ENCODE measurements at regions not wholly inside any gene's neighbourhood (a gene's known extent, or its start where the extent isn't known, plus 50 kb on each side); places are given as distances from the start of the nearest gene placed in this dataset.
"Not testable (repeated sequence)": the region's sequence is repeated elsewhere in the genome, so short reads cannot be mapped to it uniquely, and the experiment has no call there.

GRCh38 chr18:10134749-10135148, 220.9 kb downstream of the VAPA start:
- not testable (repeated sequence) for H3K4me3 ChIP-seq (ENCODE audit: low read length in 2 of 2); H3K36me3 ChIP-seq (ENCODE audit: control insufficient read depth in 2 of 2, insufficient read depth in 2 of 2, low read length in 2 of 2); H3K27ac ChIP-seq (ENCODE audit: low read depth in 2 of 2, low read length in 2 of 2); H3K4me1 ChIP-seq (ENCODE audit: control insufficient read depth in 2 of 2, insufficient read depth in 2 of 2, low read length in 2 of 2); H3K9me3 ChIP-seq (ENCODE audit: control insufficient read depth in 2 of 2, low read length in 2 of 2); H3K27me3 ChIP-seq (ENCODE audit: control insufficient read depth in 2 of 2, insufficient read depth in 2 of 2, low read length in 2 of 2); H3K9ac ChIP-seq (ENCODE audit: low read depth in 1 of 2, low read length in 2 of 2)

GRCh38 chr18:10135302-10135926, 221.6 kb downstream of the VAPA start:
- H3K36me3 ChIP-seq (ENCODE audit: control insufficient read depth in 2 of 2, insufficient read depth in 2 of 2, low read length in 2 of 2): no peaks in the 10 kb centered on the region
- H3K4me3 ChIP-seq (ENCODE audit: low read length in 2 of 2): no peak overlapping the region
- H3K9me3 ChIP-seq (ENCODE audit: control insufficient read depth in 2 of 2, low read length in 2 of 2): no peaks in the 10 kb centered on the region
- H3K27ac ChIP-seq (ENCODE audit: low read depth in 2 of 2, low read length in 2 of 2): no peak overlapping the region
- H3K27me3 ChIP-seq (ENCODE audit: control insufficient read depth in 2 of 2, insufficient read depth in 2 of 2, low read length in 2 of 2): no peaks in the 10 kb centered on the region
- H3K4me1 ChIP-seq (ENCODE audit: control insufficient read depth in 2 of 2, insufficient read depth in 2 of 2, low read length in 2 of 2): peaks cover 0 to 3% of the 10 kb centered on the region in 2 donors
- H3K9ac ChIP-seq (ENCODE audit: low read depth in 1 of 2, low read length in 2 of 2): no peak overlapping the region

- Histone ChIP-seq H3K9me3 (ENCODE audit: control insufficient read depth in 2 of 2, low read length in 2 of 2) (no peaks in the 10 kb centered on the region), H3K27ac (ENCODE audit: low read depth in 2 of 2, low read length in 2 of 2) (no peak overlapping the region), H3K4me3 (ENCODE audit: low read length in 2 of 2) (no peak overlapping the region), H3K4me1 (ENCODE audit: control insufficient read depth in 2 of 2, insufficient read depth in 2 of 2, low read length in 2 of 2) (peaks cover 8 to 9% of the 10 kb centered on the region in 2 donors), H3K9ac (ENCODE audit: low read depth in 1 of 2, low read length in 2 of 2) (no peak overlapping the region), H3K27me3 (ENCODE audit: control insufficient read depth in 2 of 2, insufficient read depth in 2 of 2, low read length in 2 of 2) (no peaks in the 10 kb centered on the region), H3K36me3 (ENCODE audit: control insufficient read depth in 2 of 2, insufficient read depth in 2 of 2, low read length in 2 of 2) (no peaks in the 10 kb centered on the region)
Observed at GRCh38 chr18:10138719-10139118, 224.9 kb downstream of the VAPA start.

- Histone ChIP-seq H3K27ac (ENCODE audit: low read depth in 2 of 2, low read length in 2 of 2) (peak overlapping the region; percentile 14 to 57), H3K36me3 (ENCODE audit: control insufficient read depth in 2 of 2, insufficient read depth in 2 of 2, low read length in 2 of 2) (no peaks in the 10 kb centered on the region), H3K9ac (ENCODE audit: low read depth in 1 of 2, low read length in 2 of 2) (no peak overlapping the region), H3K9me3 (ENCODE audit: control insufficient read depth in 2 of 2, low read length in 2 of 2) (no peaks in the 10 kb centered on the region), H3K4me1 (ENCODE audit: control insufficient read depth in 2 of 2, insufficient read depth in 2 of 2, low read length in 2 of 2) (peaks cover 8 to 9% of the 10 kb centered on the region in 2 donors), H3K27me3 (ENCODE audit: control insufficient read depth in 2 of 2, insufficient read depth in 2 of 2, low read length in 2 of 2) (no peaks in the 10 kb centered on the region), H3K4me3 (ENCODE audit: low read length in 2 of 2) (no peak overlapping the region)
Observed at GRCh38 chr18:10139783-10140410, 226.1 kb downstream of the VAPA start.

- Histone ChIP-seq H3K9me3 (ENCODE audit: control insufficient read depth in 2 of 2, low read length in 2 of 2) (no peaks in the 10 kb centered on the region), H3K4me1 (ENCODE audit: control insufficient read depth in 2 of 2, insufficient read depth in 2 of 2, low read length in 2 of 2) (peaks cover 8 to 9% of the 10 kb centered on the region in 2 donors), H3K4me3 (ENCODE audit: low read length in 2 of 2) (no peak overlapping the region), H3K27ac (ENCODE audit: low read depth in 2 of 2, low read length in 2 of 2) (peak overlapping the region; percentile 14 to 57), H3K27me3 (ENCODE audit: control insufficient read depth in 2 of 2, insufficient read depth in 2 of 2, low read length in 2 of 2) (no peaks in the 10 kb centered on the region), H3K36me3 (ENCODE audit: control insufficient read depth in 2 of 2, insufficient read depth in 2 of 2, low read length in 2 of 2) (no peaks in the 10 kb centered on the region), H3K9ac (ENCODE audit: low read depth in 1 of 2, low read length in 2 of 2) (no peak overlapping the region)
Observed at GRCh38 chr18:10140461-10141282, 226.9 kb downstream of the VAPA start.

- Histone ChIP-seq H3K27ac (ENCODE audit: low read depth in 2 of 2, low read length in 2 of 2) (no peak overlapping the region), H3K9me3 (ENCODE audit: control insufficient read depth in 2 of 2, low read length in 2 of 2) (no peaks in the 10 kb centered on the region), H3K9ac (ENCODE audit: low read depth in 1 of 2, low read length in 2 of 2) (no peak overlapping the region)
Observed at GRCh38 chr18:10141559-10141958, 227.7 kb downstream of the VAPA start.

GRCh38 chr18:10142056-10142455, 228.2 kb downstream of the VAPA start:
- H3K27me3 ChIP-seq (ENCODE audit: control insufficient read depth in 2 of 2, insufficient read depth in 2 of 2, low read length in 2 of 2): no peaks in the 10 kb centered on the region
- H3K36me3 ChIP-seq (ENCODE audit: control insufficient read depth in 2 of 2, insufficient read depth in 2 of 2, low read length in 2 of 2): no peaks in the 10 kb centered on the region
- H3K9me3 ChIP-seq (ENCODE audit: control insufficient read depth in 2 of 2, low read length in 2 of 2): no peaks in the 10 kb centered on the region
- H3K27ac ChIP-seq (ENCODE audit: low read depth in 2 of 2, low read length in 2 of 2): no peak overlapping the region
- peaks cover 8 to 9% of the 10 kb centered on the region in 2 donors for H3K4me1 ChIP-seq (ENCODE audit: control insufficient read depth in 2 of 2, insufficient read depth in 2 of 2, low read length in 2 of 2)
- H3K4me3 ChIP-seq (ENCODE audit: low read length in 2 of 2): no peak overlapping the region
- no peak overlapping the region for H3K9ac ChIP-seq (ENCODE audit: low read depth in 1 of 2, low read length in 2 of 2)

More at GRCh38 chr18:10141559-10141958, 227.7 kb downstream of the VAPA start:
- Histone ChIP-seq H3K27me3 (ENCODE audit: control insufficient read depth in 2 of 2, insufficient read depth in 2 of 2, low read length in 2 of 2) (no peaks in the 10 kb centered on the region), H3K4me1 (ENCODE audit: control insufficient read depth in 2 of 2, insufficient read depth in 2 of 2, low read length in 2 of 2) (peaks cover 8 to 9% of the 10 kb centered on the region in 2 donors), H3K36me3 (ENCODE audit: control insufficient read depth in 2 of 2, insufficient read depth in 2 of 2, low read length in 2 of 2) (no peaks in the 10 kb centered on the region), H3K4me3 (ENCODE audit: low read length in 2 of 2) (no peak overlapping the region)

GRCh38 chr18:10142496-10143160, 228.8 kb downstream of the VAPA start:
- Histone ChIP-seq H3K27ac (ENCODE audit: low read depth in 2 of 2, low read length in 2 of 2) (no peak overlapping the region), H3K27me3 (ENCODE audit: control insufficient read depth in 2 of 2, insufficient read depth in 2 of 2, low read length in 2 of 2) (no peaks in the 10 kb centered on the region), H3K9me3 (ENCODE audit: control insufficient read depth in 2 of 2, low read length in 2 of 2) (no peaks in the 10 kb centered on the region), H3K36me3 (ENCODE audit: control insufficient read depth in 2 of 2, insufficient read depth in 2 of 2, low read length in 2 of 2) (no peaks in the 10 kb centered on the region), H3K4me3 (ENCODE audit: low read length in 2 of 2) (no peak overlapping the region), H3K4me1 (ENCODE audit: control insufficient read depth in 2 of 2, insufficient read depth in 2 of 2, low read length in 2 of 2) (peaks cover 8 to 9% of the 10 kb centered on the region in 2 donors), H3K9ac (ENCODE audit: low read depth in 1 of 2, low read length in 2 of 2) (no peak overlapping the region)

- Histone ChIP-seq H3K4me3 (ENCODE audit: low read length in 2 of 2) (no peak overlapping the region), H3K36me3 (ENCODE audit: control insufficient read depth in 2 of 2, insufficient read depth in 2 of 2, low read length in 2 of 2) (no peaks in the 10 kb centered on the region), H3K9me3 (ENCODE audit: control insufficient read depth in 2 of 2, low read length in 2 of 2) (no peaks in the 10 kb centered on the region), H3K9ac (ENCODE audit: low read depth in 1 of 2, low read length in 2 of 2) (no peak overlapping the region), H3K27me3 (ENCODE audit: control insufficient read depth in 2 of 2, insufficient read depth in 2 of 2, low read length in 2 of 2) (no peaks in the 10 kb centered on the region), H3K4me1 (ENCODE audit: control insufficient read depth in 2 of 2, insufficient read depth in 2 of 2, low read length in 2 of 2) (peaks cover 8 to 9% of the 10 kb centered on the region in 2 donors), H3K27ac (ENCODE audit: low read depth in 2 of 2, low read length in 2 of 2) (no peak overlapping the region)
Observed at GRCh38 chr18:10143596-10143995, 229.8 kb downstream of the VAPA start.

- H3K27ac ChIP-seq (ENCODE audit: low read depth in 2 of 2, low read length in 2 of 2): no peak overlapping the region
- no peaks in the 10 kb centered on the region for H3K27me3 ChIP-seq (ENCODE audit: control insufficient read depth in 2 of 2, insufficient read depth in 2 of 2, low read length in 2 of 2)
- peaks cover 5 to 8% of the 10 kb centered on the region in 2 donors for H3K4me1 ChIP-seq (ENCODE audit: control insufficient read depth in 2 of 2, insufficient read depth in 2 of 2, low read length in 2 of 2)
Observed at GRCh38 chr18:10145546-10145945, 231.7 kb downstream of the VAPA start.

More at GRCh38 chr18:10145546-10145945, 231.7 kb downstream of the VAPA start:
- Histone ChIP-seq H3K9ac (ENCODE audit: low read depth in 1 of 2, low read length in 2 of 2) (no peak overlapping the region), H3K4me3 (ENCODE audit: low read length in 2 of 2) (no peak overlapping the region), H3K9me3 (ENCODE audit: control insufficient read depth in 2 of 2, low read length in 2 of 2) (no peaks in the 10 kb centered on the region), H3K36me3 (ENCODE audit: control insufficient read depth in 2 of 2, insufficient read depth in 2 of 2, low read length in 2 of 2) (no peaks in the 10 kb centered on the region)
